H1 (cell line): ENCODE measurements at regions not wholly inside any gene's neighbourhood (a gene's known extent, or its start where the extent isn't known, plus 50 kb on each side); places are given as distances from the start of the nearest gene placed in this dataset.

Source experiments
- CTCF ChIA-PET: fragments of 300-600 bp; sonication (Branson Sonifier 250); formaldehyde crosslinking; loops from one replicate; lab custom pipeline; 2021; ENCODE audit not compliant: partially characterized antibody; lab: Charles Lee
- POLR2A ChIA-PET: fragments of 300-600 bp; sonication (Branson Sonifier 250); formaldehyde crosslinking; loops from one replicate; lab custom pipeline; 2021; ENCODE audit warnings: inconsistent platforms; ENCODE audit not compliant: partially characterized antibody; lab: Charles Lee
- DNase-seq, 2 experiments: peaks; one replicate each; pipeline versions ENCODE4 v3.0.0 to v3.0.0-alpha.2; 2010 to 2022; ENCODE audit warnings: low spot score in 2 of 2, low read depth in 1 of 2, mixed read lengths in 1 of 2
- FAIRE-seq: peaks from 2 replicates; lab custom pipeline; 2011; peaks lifted over from hg19 to GRCh38; lab: Jason Lieb, UNC
- H2AFZ ChIP-seq: 2 replicates; pipeline ENCODE4 v1.8.1; 2012; ENCODE audit warnings: low read length, inconsistent platforms
- H2AK5ac ChIP-seq: 2 replicates; pipeline ENCODE4 v1.6.1; 2013; ENCODE audit warnings: low read depth, low read length
- H2BK120ac ChIP-seq: replicated peaks from 2 replicates; pipeline ENCODE3; 2013; ENCODE audit warnings: low read depth, low read length, inconsistent platforms
- H2BK12ac ChIP-seq: 2 replicates; pipeline ENCODE4 v1.6.1; 2013; ENCODE audit warnings: low read depth, low read length
- H2BK15ac ChIP-seq: 2 replicates; pipeline ENCODE4 v1.6.1; 2013; ENCODE audit warnings: low read length
- H2BK20ac ChIP-seq: 2 replicates; pipeline ENCODE4 v1.6.1; 2013; ENCODE audit warnings: low read length
- H2BK5ac ChIP-seq: 2 replicates; pipeline ENCODE4 v1.6.1; 2013; ENCODE audit warnings: low read depth, low read length
- H3K14ac ChIP-seq: 2 replicates; pipeline ENCODE4 v1.6.1; 2013; ENCODE audit warnings: inconsistent platforms; ENCODE audit not compliant: insufficient read length
- H3K18ac ChIP-seq: 2 replicates; pipeline ENCODE4 v1.6.1; 2013; ENCODE audit warnings: low read length; ENCODE audit errors: extremely low read depth
- H3K23ac ChIP-seq: 2 replicates; pipeline ENCODE4 v1.6.1; 2013; ENCODE audit warnings: inconsistent platforms; ENCODE audit not compliant: insufficient read length
- H3K23me2 ChIP-seq: 2 replicates; pipeline ENCODE4 v1.6.1; 2013; ENCODE audit warnings: low read depth, low read length
- H3K27ac ChIP-seq: 2 replicates; pipeline ENCODE4 v1.6.1; 2011; ENCODE audit warnings: low read depth, low read length, inconsistent platforms
- H3K27me3 ChIP-seq, 4 experiments: replicated peaks in 1 of 4; 1 replicate in 1 of 4; 2 replicates in 3 of 4; pipeline versions ENCODE4 v1.6.1 to v1.8.1; 2011 to 2013; ENCODE audit warnings: low read length in 3 of 4, mild to moderate bottlenecking in 3 of 4, inconsistent platforms in 2 of 4, mixed read lengths in 2 of 4, moderate library complexity in 1 of 4; ENCODE audit not compliant: control insufficient read depth in 3 of 4, insufficient read depth in 3 of 4; ENCODE audit errors: extremely low read depth in 1 of 4
- H3K36me3 ChIP-seq, 4 experiments: 2 replicates each; pipeline versions ENCODE4 v1.6.1 to v1.8.1; 2011 to 2013; ENCODE audit warnings: mild to moderate bottlenecking in 4 of 4, low read length in 3 of 4, moderate library complexity in 2 of 4, control low read depth in 1 of 4, inconsistent platforms in 1 of 4; ENCODE audit not compliant: insufficient read depth in 4 of 4, control insufficient read depth in 2 of 4
- H3K4ac ChIP-seq: replicated peaks from 2 replicates; pipeline ENCODE3; 2013; ENCODE audit warnings: low read length, low read depth, mixed read lengths, inconsistent platforms; ENCODE audit not compliant: insufficient read length
- H3K4me1 ChIP-seq, 4 experiments: replicated peaks in 1 of 4; 1 replicate in 1 of 4; 2 replicates in 3 of 4; pipeline versions ENCODE4 v1.6.1 to v1.8.1; 2011 to 2013; ENCODE audit warnings: low read length in 3 of 4, inconsistent platforms in 2 of 4, mixed read lengths in 1 of 4; ENCODE audit not compliant: insufficient read depth in 4 of 4, control insufficient read depth in 3 of 4
- H3K4me2 ChIP-seq, 2 experiments: 2 replicates each; pipeline versions ENCODE4 v1.6.1 to v1.8.1; 2011 to 2013; ENCODE audit warnings: low read depth in 2 of 2, low read length in 2 of 2, control low read depth in 1 of 2, inconsistent platforms in 1 of 2, mild to moderate bottlenecking in 1 of 2; ENCODE audit not compliant: insufficient read depth in 1 of 2
- H3K4me3 ChIP-seq, 4 experiments: fragments of 200-600, 300-600 bp in 1 of 4; sonication (generic), shearing (Covaris generic), sonication (Bioruptor Twin) in 1 of 4; 2 replicates each; pipeline versions ENCODE4 v1.5.1 to v1.8.1; 2011 to 2016; ENCODE audit warnings: low read length in 4 of 4, low read depth in 3 of 4, control low read depth in 2 of 4, inconsistent platforms in 2 of 4, mild to moderate bottlenecking in 2 of 4, mixed read lengths in 1 of 4, moderate library complexity in 1 of 4; ENCODE audit not compliant: insufficient read depth in 2 of 4; ENCODE audit errors: extremely low read depth in 1 of 4
- H3K56ac ChIP-seq: replicated peaks from 2 replicates; pipeline ENCODE3; 2013; ENCODE audit warnings: low read depth, mild to moderate bottlenecking, mixed read lengths, low read length, inconsistent platforms; ENCODE audit not compliant: insufficient read length
- H3K79me1 ChIP-seq: 2 replicates; pipeline ENCODE4 v1.6.1; 2013; ENCODE audit warnings: low read depth, low read length, control low read depth
- H3K79me2 ChIP-seq, 2 experiments: 2 replicates each; pipeline versions ENCODE4 v1.6.1 to v1.8.1; 2012 to 2013; ENCODE audit warnings: low read length in 2 of 2, mild to moderate bottlenecking in 2 of 2, inconsistent platforms in 1 of 2; ENCODE audit not compliant: insufficient read depth in 2 of 2, control insufficient read depth in 1 of 2
- H3K9ac ChIP-seq, 4 experiments: replicated peaks in 1 of 4; 1 replicate in 1 of 4; 2 replicates in 3 of 4; pipeline versions ENCODE4 v1.6.1 to v1.8.1; 2011 to 2013; ENCODE audit warnings: low read depth in 3 of 4, low read length in 3 of 4, control low read depth in 2 of 4, mild to moderate bottlenecking in 2 of 4, moderate library complexity in 2 of 4, inconsistent platforms in 1 of 4; ENCODE audit errors: extremely low read depth in 1 of 4
- H3K9me3 ChIP-seq, 2 experiments: 2 replicates each; pipeline versions ENCODE4 v1.6.1 to v1.8.1; 2012 to 2013; ENCODE audit warnings: mild to moderate bottlenecking in 2 of 2, moderate library complexity in 2 of 2, control low read depth in 1 of 2, inconsistent platforms in 1 of 2, low read depth in 1 of 2, low read length in 1 of 2, mixed read lengths in 1 of 2; ENCODE audit not compliant: insufficient read depth in 2 of 2
- H4K20me1 ChIP-seq, 2 experiments: replicated peaks in 1 of 2; 2 replicates each; pipeline versions ENCODE3 to v1.8.1; 2011 to 2013; ENCODE audit warnings: inconsistent platforms in 2 of 2, low read length in 2 of 2, mild to moderate bottlenecking in 1 of 2; ENCODE audit not compliant: insufficient read depth in 2 of 2, control insufficient read depth in 1 of 2
- H4K5ac ChIP-seq: 2 replicates; pipeline ENCODE4 v1.6.1; 2013; ENCODE audit warnings: low read length, low read depth, mixed read lengths, inconsistent platforms; ENCODE audit not compliant: insufficient read length
- H4K8ac ChIP-seq: 2 replicates; pipeline ENCODE4 v1.8.0; 2013; ENCODE audit warnings: mild to moderate bottlenecking, moderate library complexity, low read length, inconsistent platforms; ENCODE audit not compliant: insufficient read depth; ENCODE audit errors: extremely low read depth
- H4K91ac ChIP-seq: replicated peaks from 2 replicates; pipeline ENCODE3; 2013; ENCODE audit warnings: low read length, mixed read lengths, inconsistent platforms; ENCODE audit not compliant: insufficient read length
- JUND ChIP-seq: IDR thresholded peaks from 2 replicates; pipeline ENCODE4 v1.6.1; 2011; ENCODE audit warnings: mild to moderate bottlenecking, improper control_type of control experiment, low read length
- TBP ChIP-seq: IDR thresholded peaks from 2 replicates; pipeline ENCODE4 v1.6.1; 2011; ENCODE audit warnings: low read depth, low read length, improper control_type of control experiment
- ZNF274 ChIP-seq: IDR thresholded peaks from 2 replicates; pipeline ENCODE4 v1.7.0; 2012; ENCODE audit warnings: low read length, borderline replicate concordance; ENCODE audit errors: extremely low read depth
- WGBS, 2 experiments: shearing (Covaris generic) in 1 of 2; methylation state at CpG; one replicate each; pipeline versions ENCODE4 v1.1.6 to v1.1.7; 2013 to 2015; ENCODE audit warnings: low lambda C conversion rate in 2 of 2, mixed read lengths in 2 of 2, inconsistent platforms in 1 of 2, low coverage in 1 of 2, missing lambda C conversion rate in 1 of 2; ENCODE audit not compliant: insufficient replicate concordance in 2 of 2, insufficient coverage in 1 of 2, insufficient read length in 1 of 2; ENCODE audit errors: extremely low coverage in 1 of 2, missing lambda C conversion rate in 1 of 2; 5-methylcytosine and 5-hydroxymethylcytosine counted together

- no peak overlapping the region for H2AFZ ChIP-seq
- no peak overlapping the region for H3K14ac ChIP-seq
- H2BK15ac ChIP-seq: no peak overlapping the region
- H2AK5ac ChIP-seq: no peak overlapping the region
- FAIRE-seq (no peak), DNase-seq (no peak)
- H3K9ac ChIP-seq: no peak overlapping the region
- H3K23me2 ChIP-seq: no peaks in the 10 kb centered on the region
- H3K4me3 ChIP-seq: no peak overlapping the region
- ChIA-PET CTCF (no interaction called here), POLR2A (no interaction called here)
- H4K91ac ChIP-seq: no peak overlapping the region
- H3K4me1 ChIP-seq: no peaks in the 10 kb centered on the region
- no peaks in the 10 kb centered on the region for H4K20me1 ChIP-seq
- no peaks in the 10 kb centered on the region for H3K9me3 ChIP-seq
- H3K79me2 ChIP-seq: no peaks in the 10 kb centered on the region
- no peak overlapping the region for H3K23ac ChIP-seq
- H4K8ac ChIP-seq: no peak overlapping the region
- H3K36me3 ChIP-seq: no peaks in the 10 kb centered on the region
- H3K27ac ChIP-seq: no peak overlapping the region
- no peaks in the 10 kb centered on the region for H3K79me1 ChIP-seq
- H4K5ac ChIP-seq: no peak overlapping the region
- no peak overlapping the region for H3K18ac ChIP-seq
- H3K4ac ChIP-seq: no peak overlapping the region
- H2BK120ac ChIP-seq: no peak overlapping the region
- H3K27me3 ChIP-seq: no peaks in the 10 kb centered on the region
- no peak overlapping the region for H2BK5ac ChIP-seq
- no peak overlapping the region for H2BK12ac ChIP-seq
- H2BK20ac ChIP-seq: no peak overlapping the region
- 88% methylated on average over 1 of the region's 1 CpG; no CpG with 5 or more reads in 1 of the 2 experiments for WGBS, 2 experiments
- no peak overlapping the region for H3K4me2 ChIP-seq
- H3K56ac ChIP-seq: no peak overlapping the region
- TF ChIP-seq TBP (no peak), JUND (no peak), ZNF274 (no peak)
Observed at GRCh38 chrX:45261471-45261870, 60.8 kb upstream of the DIPK2B start.
